HG02588 (cell line): ENCODE measurements at regions not wholly inside any gene's neighbourhood (a gene's known extent, or its start where the extent isn't known, plus 50 kb on each side); places are given as distances from the start of the nearest gene placed in this dataset.
"Not testable (repeated sequence)": the region's sequence is repeated elsewhere in the genome, so short reads cannot be mapped to it uniquely, and the experiment has no call there.

Source experiments
- ATAC-seq: cut with Tn5 transposase; IDR thresholded peaks from one replicate; pipeline ENCODE4 v1.9.1; 2021; ENCODE audit warnings: mild to moderate bottlenecking, moderate library complexity; ENCODE audit not compliant: unreplicated experiment

DNA sequence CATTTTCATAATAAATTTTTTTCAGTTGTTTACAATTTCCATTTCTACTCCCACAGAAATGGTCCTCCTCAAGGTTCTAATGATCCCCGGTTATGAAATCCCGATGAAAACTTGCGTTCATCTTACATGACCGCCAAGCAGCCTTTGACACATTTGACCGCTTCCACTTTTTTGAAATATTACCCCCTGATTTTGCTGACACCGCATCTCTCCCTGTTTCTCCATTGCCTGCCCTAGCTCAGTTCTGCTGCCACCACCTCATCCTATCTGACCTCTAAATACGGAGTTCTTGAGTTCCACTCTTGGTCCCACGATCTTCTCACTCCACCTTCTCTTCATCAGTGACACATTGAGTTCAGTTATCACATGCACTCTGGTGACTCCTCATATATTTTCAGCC, 74.1 kb downstream of the SLC35B3 start:
- no peak for ATAC-seq

DNA sequence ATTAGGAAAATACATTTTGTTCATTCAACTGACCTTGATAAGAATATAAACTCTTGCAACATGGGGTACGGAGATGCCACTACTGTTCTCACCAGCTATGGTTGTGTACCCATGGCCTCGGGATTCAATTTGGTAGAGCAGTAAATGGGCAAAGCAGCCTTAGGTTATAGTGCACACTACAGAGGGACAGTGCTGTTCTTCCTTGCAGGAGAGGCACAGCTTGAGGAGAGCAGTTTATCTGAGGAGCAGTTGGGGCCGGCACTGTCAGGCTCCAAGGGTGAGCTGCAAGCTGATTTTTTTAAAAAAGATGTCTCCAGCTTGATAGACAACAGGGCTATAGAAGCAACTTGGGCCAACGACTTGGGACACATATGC, 82.4 kb downstream of the SLC35B3 start:
- no peak for ATAC-seq

DNA sequence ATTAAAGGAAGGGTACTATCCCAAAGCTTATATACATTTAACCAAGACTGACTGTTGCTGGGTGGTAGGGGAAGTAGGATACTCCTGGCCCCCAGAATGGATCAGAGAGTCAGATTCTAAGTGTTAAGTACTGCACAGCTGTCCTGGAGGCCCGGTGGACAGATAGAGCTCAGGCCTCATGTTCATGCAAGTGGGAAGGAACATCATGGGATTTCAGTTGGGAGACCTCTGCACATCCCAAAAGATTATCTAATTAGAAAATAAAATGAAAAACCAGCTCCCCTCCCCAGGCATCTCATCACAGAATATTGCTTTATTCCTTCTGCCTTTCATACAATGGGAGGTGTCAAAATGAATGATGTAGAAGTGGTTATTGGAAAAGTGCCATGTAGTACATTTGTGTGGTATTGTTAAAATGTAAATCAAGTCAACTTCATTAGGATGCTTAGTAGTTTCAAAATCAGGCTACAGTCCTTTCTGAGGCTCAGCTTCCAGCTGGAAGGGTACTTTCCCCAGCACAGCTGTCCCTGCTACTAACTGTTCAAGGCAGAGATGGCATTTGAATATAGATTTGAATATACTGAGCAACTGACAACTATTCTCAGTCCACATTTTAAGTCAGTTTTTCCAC, 82.9 kb downstream of the SLC35B3 start:
- no peak for ATAC-seq

DNA sequence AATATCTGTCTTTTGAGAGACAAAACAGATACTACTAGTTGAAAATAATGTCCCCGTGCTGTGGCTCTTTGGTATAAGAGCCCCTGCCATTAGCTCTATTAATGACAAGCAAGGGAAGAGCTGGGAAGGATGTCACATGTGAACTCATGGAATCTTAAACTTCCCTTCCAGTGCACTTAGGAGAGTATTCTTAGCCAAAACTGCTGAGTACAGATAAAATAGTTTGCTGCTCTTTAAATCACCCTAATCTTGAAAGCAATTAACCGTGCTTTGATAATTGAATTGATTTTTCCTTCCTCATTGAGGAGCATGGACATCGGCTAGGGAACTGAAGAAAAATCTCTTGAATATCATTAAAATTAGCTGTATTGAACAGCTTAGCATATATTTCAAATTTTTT, 91.7 kb downstream of the SLC35B3 start:
- ATAC-seq, result no peak

DNA sequence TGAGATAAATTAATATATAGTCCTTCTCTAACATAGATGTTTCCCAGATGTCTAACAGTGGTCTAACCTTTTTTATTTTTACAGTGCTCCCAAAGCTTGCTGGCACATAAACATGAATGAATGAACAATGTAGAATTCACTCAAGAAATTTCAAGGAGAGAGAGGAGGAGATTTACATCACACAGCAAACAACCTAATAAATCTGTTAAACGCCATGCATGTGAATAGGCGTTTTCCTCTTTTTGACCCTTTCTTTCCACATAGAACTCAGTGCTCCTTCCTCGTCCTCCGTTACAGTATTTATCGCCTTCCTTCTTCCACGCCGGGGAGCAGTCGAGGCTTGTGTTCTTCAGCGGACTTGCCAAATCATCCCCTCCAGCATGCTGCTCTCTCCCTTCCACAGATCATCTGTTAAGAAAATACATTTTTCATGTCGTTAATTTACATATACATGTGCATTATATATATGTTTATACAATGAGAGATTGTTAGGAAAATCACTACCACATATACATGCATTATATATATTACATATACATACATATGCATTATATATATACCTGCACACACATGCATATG, 93.0 kb downstream of the SLC35B3 start:
- no peak for ATAC-seq

DNA sequence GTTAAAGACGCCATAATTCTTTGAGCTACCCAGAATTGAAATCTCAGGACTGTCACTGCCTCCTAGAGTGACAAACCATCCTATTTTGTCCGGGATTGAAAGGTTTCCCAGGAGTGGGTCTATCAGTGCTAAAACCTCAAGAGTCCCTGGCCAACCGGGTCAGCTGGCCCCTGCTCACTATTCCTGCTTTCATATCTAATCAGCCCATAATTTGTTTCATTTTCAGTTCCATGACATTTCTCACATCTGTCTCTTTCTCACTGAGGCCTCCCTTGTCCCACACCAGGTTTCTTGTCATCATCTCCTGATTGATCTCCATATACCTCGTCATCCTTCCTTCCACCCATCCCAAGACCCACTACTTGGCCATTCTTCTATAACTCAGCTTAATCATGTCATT, 98.2 kb downstream of the SLC35B3 start:
- ATAC-seq, result no peak

DNA sequence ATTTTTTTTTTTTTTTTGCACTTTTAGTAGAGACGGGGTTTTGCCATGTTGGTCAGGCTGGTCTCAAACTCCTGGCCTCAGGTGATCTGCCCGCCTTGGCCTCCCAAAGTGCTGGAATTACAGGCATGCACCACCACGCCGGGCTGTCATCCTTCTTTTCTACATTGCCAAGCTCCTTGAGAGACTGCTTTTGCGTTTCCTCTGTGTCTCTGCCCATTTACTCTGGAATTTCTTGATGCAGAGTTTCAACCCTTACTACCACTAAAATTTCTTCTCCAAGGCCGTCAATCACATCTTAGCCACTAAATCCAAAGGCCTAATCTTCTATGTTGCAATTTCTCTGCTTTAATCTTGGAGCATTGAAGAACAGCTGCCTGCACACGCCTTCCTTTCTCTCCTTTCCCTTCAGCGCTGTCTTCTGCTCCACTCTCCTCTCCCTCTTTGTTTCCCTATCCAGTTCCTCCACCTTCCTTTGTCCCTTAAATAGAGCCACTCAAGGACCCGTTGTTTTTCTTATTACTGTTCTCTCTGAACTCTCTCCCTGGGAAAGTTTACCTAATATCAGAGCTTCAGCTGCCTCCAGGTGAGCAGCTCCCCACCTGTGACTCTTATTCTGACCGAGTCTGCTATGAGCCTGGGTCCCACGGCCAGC, 98.8 kb downstream of the SLC35B3 start:
- ATAC-seq, result no peak

DNA sequence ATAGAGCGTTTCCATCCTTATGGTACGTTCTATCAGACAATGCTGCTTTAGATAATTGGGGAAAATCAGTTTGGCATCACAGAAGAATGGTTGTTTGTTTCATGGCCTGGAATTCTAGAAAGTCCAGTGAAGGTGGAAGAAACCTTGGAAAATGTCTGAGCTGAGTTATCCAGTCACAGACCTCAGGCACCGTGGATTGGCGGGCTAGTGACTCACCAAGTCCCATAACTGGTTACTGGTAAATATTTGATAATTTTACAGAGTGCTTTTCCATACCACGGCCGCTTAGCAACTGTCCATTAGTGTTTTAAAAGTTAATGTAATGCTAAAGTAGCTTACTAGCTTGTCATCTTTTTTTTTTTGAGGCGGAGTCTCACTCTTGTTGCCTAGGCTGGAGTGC, 99.4 kb downstream of the SLC35B3 start:
- ATAC-seq, result no peak

DNA sequence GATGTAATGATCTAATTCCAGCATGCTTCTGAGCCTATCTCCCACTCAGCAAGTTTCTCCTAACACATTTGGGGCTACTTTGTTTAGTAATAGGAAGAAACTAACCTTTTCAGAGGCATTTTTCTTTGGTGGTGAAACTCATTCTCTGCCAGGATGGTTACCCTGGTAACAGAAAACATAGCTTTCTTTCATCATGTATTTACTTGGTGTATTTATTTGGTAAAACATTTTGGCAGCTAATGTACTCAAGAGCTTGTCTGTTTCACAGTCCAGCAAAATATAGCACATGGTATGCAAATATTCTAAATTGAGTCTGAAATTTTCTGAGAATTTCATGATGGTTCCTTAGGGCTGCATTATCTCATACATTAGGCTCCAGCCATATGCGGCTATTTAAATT, 100.0 kb downstream of the SLC35B3 start:
- ATAC-seq, result no peak

DNA sequence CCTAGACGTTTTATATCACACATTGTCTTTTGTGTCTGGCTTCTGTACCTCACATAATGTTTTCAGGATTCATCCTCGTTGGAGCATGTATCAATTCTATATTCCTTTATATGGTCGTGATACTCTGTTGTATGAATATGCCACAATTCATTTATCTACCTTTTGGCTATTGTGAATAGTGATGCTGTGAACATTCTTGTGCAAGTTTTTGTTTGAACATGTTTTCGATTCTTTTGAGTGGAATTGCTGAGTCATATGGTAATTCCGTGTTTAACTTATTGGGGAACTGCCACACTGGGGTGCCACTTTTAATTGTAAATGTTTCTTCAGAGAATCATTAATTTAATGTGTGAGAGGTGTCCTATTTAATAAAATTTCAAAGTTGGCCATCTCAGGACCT, 101.2 kb downstream of the SLC35B3 start:
- ATAC-seq, result no peak

DNA sequence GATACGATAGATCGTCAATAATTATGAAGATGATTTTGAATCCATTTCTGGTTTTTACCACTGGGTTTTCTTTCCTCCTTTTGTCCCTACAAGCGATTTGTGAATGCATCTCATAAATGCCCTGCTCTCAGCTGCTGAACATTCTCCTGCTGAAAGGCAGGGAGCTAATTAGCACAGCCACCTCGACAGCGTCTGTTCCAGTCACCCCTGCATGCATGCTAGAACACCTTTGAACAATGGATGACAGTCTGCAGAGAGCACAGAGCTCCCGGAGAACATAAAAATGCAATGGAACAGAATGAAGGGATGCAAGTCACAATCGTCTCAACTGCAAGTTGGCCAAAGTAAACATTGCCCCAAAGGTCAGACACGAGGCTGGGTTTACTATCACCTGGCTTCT, 105.8 kb downstream of the SLC35B3 start:
- ATAC-seq, result no peak

DNA sequence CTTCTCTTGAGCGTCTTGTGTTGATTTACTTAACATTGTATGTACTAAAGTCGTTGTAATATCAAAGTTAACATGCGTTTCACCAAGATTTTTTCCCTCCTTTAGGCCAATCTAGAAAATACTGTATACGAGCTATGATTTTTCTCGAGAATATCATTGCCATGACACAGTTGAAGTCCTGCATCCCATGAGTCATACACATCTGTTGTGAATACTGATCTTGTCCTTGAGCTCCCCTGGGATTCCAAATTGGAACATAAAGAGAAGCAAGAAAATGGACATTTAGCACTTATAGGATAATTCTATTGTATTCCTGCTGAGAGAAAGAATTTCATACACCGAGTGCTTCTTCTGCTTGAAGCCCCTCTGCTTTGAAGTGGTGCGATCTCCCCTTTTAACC, 109.6 kb downstream of the SLC35B3 start:
- no peak for ATAC-seq

DNA sequence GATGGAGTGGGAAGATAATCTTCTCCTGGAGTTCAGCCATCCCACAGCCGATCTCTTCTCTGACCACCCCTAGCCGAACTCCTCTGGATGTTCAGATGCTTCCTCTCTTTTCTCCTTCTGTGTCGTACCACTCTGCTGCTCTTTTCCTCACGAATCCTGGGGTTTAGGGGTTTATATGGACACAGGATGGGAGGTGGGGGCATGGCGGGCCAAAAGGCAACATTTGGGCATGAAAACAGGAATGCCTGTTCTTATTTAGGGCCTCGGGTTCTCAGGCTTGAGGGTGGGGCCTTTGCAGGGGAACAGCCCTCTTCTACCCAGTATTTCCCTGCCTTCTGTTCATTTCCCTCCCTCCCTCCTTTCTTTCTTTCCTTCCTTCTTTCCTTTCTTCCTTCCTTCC, 112.7 kb downstream of the SLC35B3 start:
- ATAC-seq, result no peak

DNA sequence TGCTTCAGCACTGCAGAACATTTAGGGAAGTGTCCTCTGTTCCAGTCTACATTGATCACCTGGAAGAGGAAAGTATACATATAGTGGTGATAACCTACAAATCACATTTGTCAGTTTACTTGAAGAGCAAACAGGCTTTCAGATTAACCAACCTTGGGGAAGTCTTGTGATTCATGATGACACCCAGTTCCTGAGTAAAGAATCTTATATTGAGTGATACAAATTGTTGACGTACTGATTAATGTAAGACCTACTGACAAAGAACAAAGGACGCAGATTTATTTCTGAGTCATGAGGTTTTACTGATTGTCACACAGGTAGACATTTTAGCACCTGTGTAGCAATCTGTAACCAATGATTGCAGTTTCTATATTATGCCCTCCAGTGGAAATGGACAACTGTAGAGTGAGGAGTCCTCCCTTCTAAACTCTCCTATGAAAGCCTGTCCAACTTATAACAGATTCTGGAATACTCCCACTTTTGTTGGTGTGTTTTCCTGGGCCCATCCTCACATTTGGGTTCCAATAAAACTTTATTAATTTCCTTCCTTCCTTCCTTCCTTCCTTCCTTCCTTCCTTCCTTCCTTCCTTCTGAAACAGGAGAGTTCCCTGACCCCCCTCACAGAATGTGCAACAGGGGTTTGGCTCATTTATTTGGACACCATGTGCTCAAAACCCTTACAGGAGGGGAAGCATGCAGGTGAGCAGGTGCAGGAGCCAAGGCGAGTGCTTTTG, 113.5 kb downstream of the SLC35B3 start:
- ATAC-seq, result no peak

DNA sequence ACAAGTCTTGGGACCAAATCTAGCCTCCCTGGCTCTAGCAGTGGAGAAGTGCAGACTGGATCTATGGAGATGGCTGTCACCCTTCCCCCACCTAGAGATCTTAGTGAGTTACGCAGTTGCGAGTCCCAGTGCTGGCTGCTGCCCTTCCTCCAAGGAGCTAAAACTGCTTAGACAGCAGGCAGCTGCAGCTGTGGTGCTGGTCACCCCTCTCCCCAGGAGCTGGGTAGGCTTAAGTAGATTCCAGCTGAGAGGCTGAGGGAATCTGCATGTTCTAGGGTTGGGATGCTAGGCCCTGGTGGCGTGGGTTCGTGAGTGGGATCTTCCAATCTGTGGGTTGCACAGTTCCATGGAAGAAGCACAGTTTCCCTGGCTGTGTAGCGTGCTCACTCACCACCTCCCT, 120.2 kb downstream of the SLC35B3 start:
- ATAC-seq, result no peak

DNA sequence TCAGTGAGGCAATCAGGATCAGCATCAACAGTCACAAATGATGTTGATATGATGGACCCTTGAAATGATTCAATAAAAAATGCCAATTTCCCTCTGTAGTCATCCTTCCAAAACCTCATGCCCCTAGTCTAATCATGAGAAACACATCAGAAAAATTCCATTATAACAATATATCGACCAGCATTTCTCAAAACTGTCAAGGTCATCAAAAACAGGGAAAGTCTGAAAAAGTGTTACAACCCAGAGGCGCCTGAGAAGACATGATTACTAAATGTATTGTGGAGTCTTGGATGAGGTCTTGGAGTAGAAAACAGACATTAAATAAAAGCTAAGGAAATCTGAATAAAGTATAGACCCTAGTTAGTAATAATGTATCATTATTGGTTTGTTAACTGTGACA, 133.8 kb downstream of the SLC35B3 start:
- no peak for ATAC-seq

DNA sequence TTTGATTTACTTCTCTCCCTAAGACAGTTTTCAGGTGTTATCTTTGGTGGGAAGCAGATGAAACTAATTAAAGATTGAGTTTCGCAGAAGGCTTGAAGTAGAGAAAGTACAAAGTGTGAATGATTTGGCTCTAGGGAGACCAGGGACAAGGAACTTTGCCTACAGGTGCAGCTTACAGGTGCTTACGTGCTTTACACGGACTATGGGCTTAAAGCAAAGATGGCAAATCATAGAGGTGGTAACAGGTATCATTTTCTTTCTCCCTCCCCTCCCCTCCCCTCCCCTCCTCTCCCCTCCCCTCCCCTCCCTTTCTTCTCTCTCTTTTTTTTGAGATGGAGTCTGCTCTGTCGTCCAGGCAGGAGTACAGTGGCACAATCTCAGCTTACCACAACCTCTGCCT, 136.3 kb downstream of the SLC35B3 start:
- ATAC-seq, result no peak

DNA sequence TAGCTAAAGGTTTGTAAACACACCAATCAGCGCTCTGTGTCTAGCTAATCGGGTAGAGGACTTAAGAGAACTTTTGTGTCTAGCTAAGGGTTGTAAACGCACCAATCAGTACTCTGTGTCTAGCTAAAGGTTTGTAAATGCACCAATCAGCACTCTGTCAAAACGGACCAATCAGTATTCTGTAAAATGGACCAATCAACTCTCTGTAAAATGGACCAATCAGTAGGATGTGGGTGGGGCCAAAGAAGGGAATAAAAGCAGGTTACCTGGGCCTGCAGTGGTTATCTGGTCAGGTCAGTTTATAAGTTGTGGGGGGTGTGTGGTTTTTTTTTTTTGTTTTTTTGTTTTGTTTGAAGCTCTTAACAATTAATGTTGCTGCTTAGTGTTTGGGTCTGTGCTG, 152.4 kb downstream of the SLC35B3 start:
- ATAC-seq, result not testable (repeated sequence)

DNA sequence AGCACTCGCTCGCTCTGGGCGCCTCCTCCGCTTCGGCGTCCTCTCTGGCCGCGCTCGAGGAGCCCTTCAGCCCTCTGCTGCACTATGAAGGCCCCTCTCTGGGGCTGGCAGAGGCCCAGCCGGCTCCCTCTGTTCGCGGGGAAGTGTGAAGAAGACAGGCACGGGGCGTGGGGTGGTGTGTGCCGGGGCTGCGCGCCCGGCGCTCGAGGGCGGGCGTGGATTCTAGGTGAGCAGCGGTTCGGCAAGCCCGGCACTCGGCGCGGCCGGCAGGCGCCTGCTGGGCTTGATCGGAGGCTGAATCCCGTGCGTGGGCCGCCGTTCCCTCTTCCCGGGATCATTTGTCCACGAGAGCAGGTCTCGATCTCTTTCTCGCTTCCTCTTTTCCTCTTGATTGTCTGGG, 153.0 kb downstream of the SLC35B3 start:
- no peak for ATAC-seq

DNA sequence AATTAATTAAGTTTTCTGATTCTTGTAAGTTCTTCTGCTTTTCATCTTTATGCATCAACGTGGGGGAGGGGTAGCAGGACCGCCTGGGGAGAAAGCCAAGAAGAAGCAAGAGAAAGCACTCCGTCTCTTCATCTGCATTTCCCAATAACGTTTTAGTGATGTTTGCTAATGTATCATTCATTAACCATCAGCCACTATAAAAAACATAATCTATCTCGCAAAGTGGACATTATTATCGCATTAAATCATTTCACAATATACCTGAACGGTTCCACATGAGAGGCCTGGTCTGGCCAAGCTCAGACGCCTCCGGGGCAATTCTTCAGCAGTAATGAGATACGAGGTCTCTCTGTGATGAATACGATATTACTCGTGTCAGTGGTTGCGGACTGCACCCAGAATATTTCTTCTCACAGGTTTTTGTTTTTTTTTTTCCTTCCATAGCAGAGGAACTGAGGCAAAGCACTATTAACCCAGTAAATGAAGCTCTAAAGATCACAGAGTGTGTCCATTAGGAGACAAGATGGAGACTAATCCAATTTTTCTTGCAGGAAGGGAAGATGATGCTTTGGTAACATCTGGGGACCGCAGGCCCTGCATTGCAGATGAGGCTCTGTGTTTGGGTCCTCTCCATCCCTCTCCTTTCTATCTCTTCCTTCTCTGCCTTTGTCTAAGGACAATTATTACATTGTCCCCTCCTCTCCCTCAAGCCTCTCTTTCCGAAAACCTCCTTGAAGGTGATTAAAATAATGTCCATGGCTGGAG, 156.1 kb downstream of the SLC35B3 start:
- no peak for ATAC-seq

DNA sequence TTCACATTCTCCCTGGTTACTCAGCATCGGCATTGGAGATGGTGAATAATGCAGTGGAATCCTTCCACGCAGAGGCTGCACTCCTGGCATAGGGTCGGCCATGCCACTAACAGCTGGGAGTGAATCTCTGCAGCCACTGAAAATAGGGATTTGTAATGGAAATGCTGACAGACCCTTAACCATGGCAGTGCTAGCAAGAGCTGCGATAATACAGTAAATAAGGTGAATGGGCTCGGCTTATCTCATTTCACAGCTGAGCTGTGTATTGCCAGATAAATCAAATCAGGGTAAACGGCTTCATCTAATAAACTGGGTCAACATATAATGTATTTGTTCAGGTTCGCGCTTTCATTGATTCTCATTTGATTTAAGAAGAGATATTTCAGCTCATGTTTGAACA, 156.8 kb downstream of the SLC35B3 start:
- no peak for ATAC-seq
